ENCODE measurements at regions not wholly inside any gene's neighbourhood (a gene's known extent, or its start where the extent isn't known, plus 50 kb on each side); places are given as distances from the start of the nearest gene placed in this dataset.
A peak's percentile ranks its signal among the peaks of the same experiment; 100 is the strongest.

DNA sequence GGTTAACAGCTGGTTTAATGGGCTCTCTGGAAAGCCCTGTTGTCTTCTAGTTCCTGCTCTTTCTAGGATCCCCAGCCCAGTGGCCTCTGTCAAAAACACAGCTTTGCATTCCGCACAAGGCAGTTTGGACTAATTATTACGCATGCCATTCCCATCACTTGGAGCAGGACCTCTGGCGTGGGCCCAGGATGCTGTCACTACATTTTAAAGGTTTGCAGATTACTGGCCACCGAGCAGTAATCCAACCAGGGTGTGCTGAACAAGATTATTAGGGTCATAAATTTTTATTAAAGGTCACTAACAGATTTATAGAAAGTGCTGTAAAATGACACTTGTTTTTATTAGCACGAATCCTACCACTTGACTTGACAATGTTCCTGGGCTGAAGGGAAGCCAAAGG, 143.6 kb upstream of the SLC6A11 start:
- peak; percentile 23 for DNase-seq
- Histone ChIP-seq H3K27me3 (ENCODE audit: low read depth) (peaks cover 15% of the 10 kb centered on the region), H3K9me3 (replicated peaks) (no peaks in the 10 kb centered on the region), H3K4me1 (peaks cover 9% of the 10 kb centered on the region), H3K36me3 (no peaks in the 10 kb centered on the region), H3K4me3 (no peak overlapping the region), H3K27ac (replicated peaks) (no peak overlapping the region)
- TF ChIP-seq, protein P1, sequence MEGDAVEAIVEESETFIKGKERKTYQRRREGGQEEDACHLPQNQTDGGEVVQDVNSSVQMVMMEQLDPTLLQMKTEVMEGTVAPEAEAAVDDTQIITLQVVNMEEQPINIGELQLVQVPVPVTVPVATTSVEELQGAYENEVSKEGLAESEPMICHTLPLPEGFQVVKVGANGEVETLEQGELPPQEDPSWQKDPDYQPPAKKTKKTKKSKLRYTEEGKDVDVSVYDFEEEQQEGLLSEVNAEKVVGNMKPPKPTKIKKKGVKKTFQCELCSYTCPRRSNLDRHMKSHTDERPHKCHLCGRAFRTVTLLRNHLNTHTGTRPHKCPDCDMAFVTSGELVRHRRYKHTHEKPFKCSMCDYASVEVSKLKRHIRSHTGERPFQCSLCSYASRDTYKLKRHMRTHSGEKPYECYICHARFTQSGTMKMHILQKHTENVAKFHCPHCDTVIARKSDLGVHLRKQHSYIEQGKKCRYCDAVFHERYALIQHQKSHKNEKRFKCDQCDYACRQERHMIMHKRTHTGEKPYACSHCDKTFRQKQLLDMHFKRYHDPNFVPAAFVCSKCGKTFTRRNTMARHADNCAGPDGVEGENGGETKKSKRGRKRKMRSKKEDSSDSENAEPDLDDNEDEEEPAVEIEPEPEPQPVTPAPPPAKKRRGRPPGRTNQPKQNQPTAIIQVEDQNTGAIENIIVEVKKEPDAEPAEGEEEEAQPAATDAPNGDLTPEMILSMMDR (IDR thresholded peaks at IDR 0.05; ENCODE audit: borderline replicate concordance): no peak
- intact Hi-C loops (cut with micrococcal nuclease): no loop called here

DNA sequence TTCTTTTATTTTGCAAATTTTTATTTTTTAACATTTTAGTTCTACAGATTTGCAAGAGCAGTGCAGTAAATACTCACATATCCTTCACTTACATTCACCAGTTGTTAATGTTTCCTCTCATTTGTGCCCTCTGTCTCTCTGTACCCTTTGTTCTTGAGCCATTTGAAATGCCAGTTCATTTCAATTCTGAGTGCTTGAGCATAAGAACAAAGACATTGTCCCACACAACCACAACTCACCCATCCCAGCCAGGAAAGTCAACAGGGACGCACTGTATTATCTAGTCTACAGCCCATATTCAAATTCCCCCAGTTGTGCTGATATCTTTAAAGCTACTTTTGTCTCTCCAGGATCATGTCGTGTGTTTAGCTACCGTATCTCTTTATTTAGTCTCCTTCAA, 141.4 kb upstream of the SLC6A11 start:
- intact Hi-C loops (cut with micrococcal nuclease): no loop called here
- no peak for DNase-seq
- Histone ChIP-seq H3K36me3 (no peaks in the 10 kb centered on the region), H3K27ac (replicated peaks) (no peak overlapping the region), H3K9me3 (replicated peaks) (no peaks in the 10 kb centered on the region), H3K4me1 (peaks cover 9% of the 10 kb centered on the region), H3K27me3 (ENCODE audit: low read depth) (peaks cover 15% of the 10 kb centered on the region), H3K4me3 (no peak overlapping the region)
- TF ChIP-seq, protein P1 (IDR thresholded peaks at IDR 0.05; ENCODE audit: borderline replicate concordance): no peak

DNA sequence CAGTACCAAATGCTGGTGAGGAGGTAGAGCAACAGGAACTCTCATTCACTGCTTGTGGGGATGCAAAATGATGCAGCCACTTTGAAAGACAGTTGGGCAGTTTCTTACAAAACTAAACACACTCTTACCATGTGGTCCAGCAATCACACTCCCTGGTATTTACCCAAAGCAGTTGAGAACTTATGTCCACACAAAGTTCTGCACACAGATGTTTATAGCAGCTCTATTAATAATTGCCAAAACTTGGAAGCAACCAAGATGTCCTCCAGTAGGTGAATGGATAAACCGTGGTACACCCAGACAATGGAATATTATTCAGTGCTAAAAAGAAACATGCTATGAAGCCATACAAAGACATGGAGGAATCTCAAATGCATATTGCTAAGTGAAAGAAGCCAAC, 139.1 kb upstream of the SLC6A11 start:
- TF ChIP-seq, protein P1 (IDR thresholded peaks at IDR 0.05; ENCODE audit: borderline replicate concordance): no peak
- Histone ChIP-seq H3K9me3 (replicated peaks) (no peaks in the 10 kb centered on the region), H3K36me3 (no peaks in the 10 kb centered on the region), H3K4me3 (no peak overlapping the region), H3K27me3 (ENCODE audit: low read depth) (peaks cover 15% of the 10 kb centered on the region), H3K27ac (replicated peaks) (no peak overlapping the region), H3K4me1 (peaks cover 9% of the 10 kb centered on the region)
- intact Hi-C loops (cut with micrococcal nuclease): no loop called here
- DNase-seq: no peak

DNA sequence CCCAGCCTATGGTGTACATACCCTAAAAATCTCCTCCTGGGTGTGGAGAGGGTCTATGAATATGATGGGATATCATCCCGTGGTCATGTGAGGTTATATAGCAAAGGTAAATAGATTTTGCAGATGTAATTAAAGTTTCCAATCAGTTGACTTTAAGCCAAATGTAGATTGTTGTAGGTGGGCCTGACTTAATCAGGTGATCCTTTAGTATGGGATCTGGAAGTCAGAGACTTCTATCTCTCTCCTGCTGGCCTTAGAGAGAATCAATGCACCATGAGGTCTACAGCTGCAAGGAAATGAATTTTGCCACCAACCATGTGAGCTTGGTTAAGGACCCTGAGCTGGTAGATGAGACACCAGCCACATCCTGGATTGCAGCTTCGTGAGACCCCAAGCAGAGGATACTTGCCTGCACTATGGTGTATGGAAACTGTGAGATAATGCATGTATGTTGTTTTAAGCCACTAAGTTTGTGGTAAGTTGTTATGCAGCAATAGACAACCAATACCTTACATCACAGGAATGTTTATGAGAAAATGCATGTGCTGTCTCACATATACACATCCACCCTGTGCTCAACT, 137.1 kb upstream of the SLC6A11 start:
- H3K4me1 ChIP-seq: no peaks in the 10 kb centered on the region
- H3K4me3 ChIP-seq: no peak overlapping the region
- peaks cover 15% of the 10 kb centered on the region for H3K27me3 ChIP-seq (ENCODE audit: low read depth)
- H3K27ac ChIP-seq (replicated peaks): no peak overlapping the region
- intact Hi-C loops (cut with micrococcal nuclease): no loop called here
- TF ChIP-seq, protein P1 (IDR thresholded peaks at IDR 0.05; ENCODE audit: borderline replicate concordance): no peak
- no peaks in the 10 kb centered on the region for H3K36me3 ChIP-seq
- no peaks in the 10 kb centered on the region for H3K9me3 ChIP-seq (replicated peaks)
- DNase-seq: no peak

DNA sequence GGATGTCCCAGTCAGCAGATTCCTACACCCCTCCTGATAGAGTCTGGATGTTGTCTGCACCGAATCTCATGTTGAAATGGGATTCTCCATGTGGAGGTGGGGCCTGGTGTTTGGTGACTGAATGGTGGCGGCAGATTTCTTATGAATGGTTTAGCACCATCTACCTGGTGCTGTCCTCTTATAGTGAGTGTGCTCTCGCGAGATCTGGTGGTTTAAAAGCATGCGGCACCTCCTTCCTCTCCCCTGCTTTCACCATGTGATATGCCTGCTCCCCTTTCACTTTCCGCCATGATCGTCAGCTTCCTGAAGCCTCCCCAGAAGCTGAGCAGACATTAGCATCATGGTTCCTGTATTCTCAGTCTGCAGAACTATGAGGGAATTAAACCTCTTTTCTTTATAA, 135.2 kb upstream of the SLC6A11 start:
- no peak for DNase-seq
- TF ChIP-seq, protein P1 (IDR thresholded peaks at IDR 0.05; ENCODE audit: borderline replicate concordance): no peak
- no peaks in the 10 kb centered on the region for H3K4me1 ChIP-seq
- no peaks in the 10 kb centered on the region for H3K9me3 ChIP-seq (replicated peaks)
- H3K27me3 ChIP-seq (ENCODE audit: low read depth): peaks cover 5% of the 10 kb centered on the region
- intact Hi-C loops (cut with micrococcal nuclease): no loop called here
- no peak overlapping the region for H3K27ac ChIP-seq (replicated peaks)
- H3K36me3 ChIP-seq: no peaks in the 10 kb centered on the region
- H3K4me3 ChIP-seq: no peak overlapping the region
